Heart left ventricle (tissue), 13 donors: ENCODE measurements at regions not wholly inside any gene's neighbourhood (a gene's known extent, or its start where the extent isn't known, plus 50 kb on each side); places are given as distances from the start of the nearest gene placed in this dataset.

ENCODE experiments used
- POLR2A ChIP-seq, 2 donors: fragments of 450-650 bp; IDR thresholded peaks; one replicate each; pipeline ENCODE4 v1.6.1; 2017; ENCODE audit warnings: antibody characterized with exemption in 2 of 2, mild to moderate bottlenecking in 2 of 2, moderate library complexity in 2 of 2
- TF ChIP-seq, protein P1 (sequence below), 12 donors: fragments of 200-600 bp; sonication (generic) in 4 of 12; IDR thresholded peaks; one replicate each; pipeline versions ENCODE4 v1.5.0 to v1.8.0; 2018 to 2022; ENCODE audit warnings: antibody characterized with exemption in 12 of 12, mild to moderate bottlenecking in 5 of 12
- donor health status: ischemic (EF 13 %, LVEDD 7.1; RV severe dilation, severe dysfunction).
- donor health status: DM: no; HTN: yes; CAD: no.
- donor health status: DM: no; HTN: no; CAD: no.
- donor health status: ischemic (EF 25% LVEDD 6.9; RV normal size, moderate dysfunction).
- donor health status: ischemic (EF 25% LVEDD 5.7; RV mildly dilated, moderate dysfunction).
- donor health status: ischemic (EF 35%, LVEDD 5.7; RV mildly dilated, moderate dysfunction).
- donor health status: nonischemic (EF 11% LVEDD 7.7; RV severe dilation, severe dysfunction).
- donor health status: DM: yes; HTN: yes; CAD: no.
- donor health status: PGD.
- donor health status: ischemic (EF 29% LVEDD 5.4; RV normal size, mild dysfunction).
- donor health status: nonischemic (EF 23%, LVEDD 6.1; RV moderate dilation, normal function).

DNA sequence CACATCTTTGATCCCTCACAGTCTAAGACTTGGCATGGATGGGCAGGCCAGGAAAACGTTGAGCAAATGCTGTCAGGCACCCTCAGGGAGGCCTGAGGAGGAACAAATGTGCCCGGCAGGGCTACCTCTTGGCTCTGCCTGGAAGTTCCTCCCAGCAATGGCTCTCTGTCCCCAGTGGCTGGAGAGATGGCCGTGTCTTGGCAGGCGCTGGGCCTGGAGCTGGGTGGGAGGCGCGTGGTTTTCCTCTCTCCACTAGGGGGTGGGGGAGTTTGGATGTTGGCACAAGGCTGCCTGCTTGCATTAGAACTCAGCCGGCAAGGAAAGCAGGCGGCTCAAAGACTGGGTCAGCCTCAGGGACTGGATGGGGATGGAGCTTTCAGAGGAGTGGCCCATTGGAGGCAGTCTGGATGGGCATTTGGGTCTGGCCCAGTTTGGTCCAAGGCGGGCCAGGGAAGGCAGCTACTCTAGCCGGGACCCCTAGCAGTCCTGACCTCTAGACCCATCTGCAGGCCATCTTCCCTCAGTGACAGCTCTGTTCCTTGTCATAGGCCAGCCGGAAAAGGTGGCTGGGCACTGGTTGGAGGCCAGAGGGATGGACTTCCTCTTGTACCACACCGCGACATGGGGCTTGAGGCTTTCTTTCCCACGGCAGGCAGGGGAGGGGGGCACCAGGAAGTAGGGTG lies 68.2 kb upstream of the STC2 start:
- TF ChIP-seq POLR2A (IDR thresholded peaks at IDR 0.05): no peak
- TF ChIP-seq, protein P1, sequence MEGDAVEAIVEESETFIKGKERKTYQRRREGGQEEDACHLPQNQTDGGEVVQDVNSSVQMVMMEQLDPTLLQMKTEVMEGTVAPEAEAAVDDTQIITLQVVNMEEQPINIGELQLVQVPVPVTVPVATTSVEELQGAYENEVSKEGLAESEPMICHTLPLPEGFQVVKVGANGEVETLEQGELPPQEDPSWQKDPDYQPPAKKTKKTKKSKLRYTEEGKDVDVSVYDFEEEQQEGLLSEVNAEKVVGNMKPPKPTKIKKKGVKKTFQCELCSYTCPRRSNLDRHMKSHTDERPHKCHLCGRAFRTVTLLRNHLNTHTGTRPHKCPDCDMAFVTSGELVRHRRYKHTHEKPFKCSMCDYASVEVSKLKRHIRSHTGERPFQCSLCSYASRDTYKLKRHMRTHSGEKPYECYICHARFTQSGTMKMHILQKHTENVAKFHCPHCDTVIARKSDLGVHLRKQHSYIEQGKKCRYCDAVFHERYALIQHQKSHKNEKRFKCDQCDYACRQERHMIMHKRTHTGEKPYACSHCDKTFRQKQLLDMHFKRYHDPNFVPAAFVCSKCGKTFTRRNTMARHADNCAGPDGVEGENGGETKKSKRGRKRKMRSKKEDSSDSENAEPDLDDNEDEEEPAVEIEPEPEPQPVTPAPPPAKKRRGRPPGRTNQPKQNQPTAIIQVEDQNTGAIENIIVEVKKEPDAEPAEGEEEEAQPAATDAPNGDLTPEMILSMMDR (IDR thresholded peaks at IDR 0.05): peak in 2 of 12 donors; percentile 5 to 16
